Calu3 (cell line): ENCODE measurements at regions not wholly inside any gene's neighbourhood (a gene's known extent, or its start where the extent isn't known, plus 50 kb on each side); places are given as distances from the start of the nearest gene placed in this dataset.

ENCODE experiments used
- BruUV-seq: library from RNA; stranded (reverse); fragments of 400-500 nt; replicated peaks from 2 replicates; lab custom pipeline; 2021; lab: Mats Ljungman, UMichigan
- CTCF ChIA-PET: fragments of 300-600 bp; sonication (Branson Sonifier 250); formaldehyde crosslinking; loops from one replicate; lab custom pipeline; 2022; ENCODE audit warnings: antibody characterized with exemption; lab: Charles Lee
- DNase-seq: peaks from one replicate; pipeline ENCODE4 v3.0.0; 2022
- H3K27ac Mint-ChIP-seq: one replicate; pipeline ENCODE4 v1.8.0; 2022; ENCODE audit warnings: mixed read lengths; ENCODE audit not compliant: unreplicated experiment
- H3K27me3 Mint-ChIP-seq: one replicate; pipeline ENCODE4 v1.8.0; 2022; ENCODE audit warnings: mixed read lengths; ENCODE audit not compliant: unreplicated experiment
- H3K36me3 Mint-ChIP-seq: one replicate; pipeline ENCODE4 v1.8.0; 2022; ENCODE audit warnings: mild to moderate bottlenecking, moderate library complexity, mixed read lengths; ENCODE audit not compliant: insufficient read depth, unreplicated experiment
- H3K4me1 Mint-ChIP-seq: one replicate; pipeline ENCODE4 v1.8.0; 2022; ENCODE audit warnings: mild to moderate bottlenecking, low read depth, mixed read lengths; ENCODE audit not compliant: unreplicated experiment
- H3K4me3 Mint-ChIP-seq: one replicate; pipeline ENCODE4 v1.8.0; 2022; ENCODE audit warnings: mild to moderate bottlenecking, low read depth, moderate library complexity, mixed read lengths; ENCODE audit not compliant: unreplicated experiment
- H3K9me3 Mint-ChIP-seq: one replicate; pipeline ENCODE4 v1.8.0; 2022; ENCODE audit warnings: low read depth, mixed read lengths; ENCODE audit not compliant: unreplicated experiment
- CTCF ChIP-seq: fragments of 200-600 bp; IDR thresholded peaks from one replicate; pipeline ENCODE4 v1.8.0; 2022; ENCODE audit warnings: antibody characterized with exemption; ENCODE audit not compliant: unreplicated experiment
- intact Hi-C: fragments of 100-400 bp; cut with micrococcal nuclease; formaldehyde crosslinking; loops from one replicate; pipeline ENCODE4 v1.10.0; 2022; ENCODE audit not compliant: unreplicated experiment

- Mint-ChIP-seq H3K9me3 (no peaks in the 10 kb centered on the region), H3K4me1 (no peaks in the 10 kb centered on the region), H3K27me3 (no peaks in the 10 kb centered on the region), H3K36me3 (no peaks in the 10 kb centered on the region), H3K4me3 (no peak overlapping the region), H3K27ac (no peak overlapping the region)
- DNase-seq: no peak
- CTCF ChIA-PET: no interaction called here
- no peak for TF ChIP-seq CTCF
- BruUV-seq: no TSS peak
- intact Hi-C loops: no loop called here
These were observed 100.8 kb upstream of the SAMSN1 start for GRCh38 chr21:14646893-14647292.

- no peak for DNase-seq
- Mint-ChIP-seq H3K36me3 (no peaks in the 10 kb centered on the region), H3K27me3 (no peaks in the 10 kb centered on the region), H3K4me3 (no peak overlapping the region), H3K9me3 (no peaks in the 10 kb centered on the region), H3K27ac (no peak overlapping the region), H3K4me1 (no peaks in the 10 kb centered on the region)
- BruUV-seq: no TSS peak
- intact Hi-C loops: no loop called here
- no peak for TF ChIP-seq CTCF
- CTCF ChIA-PET: no interaction called here
These were observed 99.6 kb upstream of the SAMSN1 start for GRCh38 chr21:14645702-14646101.

- DNase-seq: no peak
- Mint-ChIP-seq H3K27me3 (no peaks in the 10 kb centered on the region), H3K36me3 (no peaks in the 10 kb centered on the region), H3K4me1 (peaks cover 5% of the 10 kb centered on the region), H3K27ac (no peak overlapping the region), H3K4me3 (no peak overlapping the region), H3K9me3 (peaks cover 4% of the 10 kb centered on the region)
- no TSS peak for BruUV-seq
- intact Hi-C loops: loop anchor here (10.0 kb wide), 1 partner anchor 82 kb away; no protein-coding TSS in a partner anchor
- CTCF ChIA-PET: no interaction called here
- TF ChIP-seq CTCF: no peak
These were observed 86.2 kb upstream of the SAMSN1 start for GRCh38 chr21:14632359-14632758.

GRCh38 chr21:14630556-14631069 is 84.5 kb upstream of the SAMSN1 start:
- CTCF ChIA-PET: no interaction called here
- H3K4me1 Mint-ChIP-seq: peaks cover 5% of the 10 kb centered on the region
- BruUV-seq: no TSS peak
- intact Hi-C loops: loop anchor here (10.0 kb wide), 1 partner anchor 84 kb away; no protein-coding TSS in a partner anchor
- peaks cover 2% of the 10 kb centered on the region for H3K9me3 Mint-ChIP-seq
- H3K27ac Mint-ChIP-seq: no peak overlapping the region
- no peak for TF ChIP-seq CTCF
- no peaks in the 10 kb centered on the region for H3K27me3 Mint-ChIP-seq
- no peak overlapping the region for H3K4me3 Mint-ChIP-seq
- H3K36me3 Mint-ChIP-seq: no peaks in the 10 kb centered on the region
- no peak for DNase-seq
